A204.1 (cell line): ENCODE measurements at regions not wholly inside any gene's neighbourhood (a gene's known extent, or its start where the extent isn't known, plus 50 kb on each side); places are given as distances from the start of the nearest gene placed in this dataset.
"Not testable (repeated sequence)": the region's sequence is repeated elsewhere in the genome, so short reads cannot be mapped to it uniquely, and the experiment has no call there.

ENCODE experiments used
- FAIRE-seq: peaks from 2 replicates; lab custom pipeline; 2012; peaks lifted over from hg19 to GRCh38; lab: Jason Lieb, UNC

GRCh38 chr6:144928847-144929246 is 643.7 kb downstream of the UTRN start:
- no peak for FAIRE-seq

GRCh38 chr6:144929262-144929661 is 644.1 kb downstream of the UTRN start:
- no peak for FAIRE-seq

GRCh38 chr6:144931172-144932035 is 646.3 kb downstream of the UTRN start:
- no peak for FAIRE-seq

GRCh38 chr6:144932621-144933020 is 647.5 kb downstream of the UTRN start:
- no peak for FAIRE-seq

- FAIRE-seq = no peak
Measured at GRCh38 chr6:144935181-144935580, 650.0 kb downstream of the UTRN start.

GRCh38 chr6:144935661-144936060 is 650.5 kb downstream of the UTRN start:
- no peak for FAIRE-seq

- FAIRE-seq = no peak
Measured at GRCh38 chr6:144936764-144937163, 651.6 kb downstream of the UTRN start.

GRCh38 chr6:144939921-144940320 is 654.8 kb downstream of the UTRN start:
- no peak for FAIRE-seq

- FAIRE-seq = no peak
Measured at GRCh38 chr6:144944106-144944505, 659.0 kb downstream of the UTRN start.

GRCh38 chr6:144947398-144947976 is 662.4 kb downstream of the UTRN start:
- no peak for FAIRE-seq

- FAIRE-seq = no peak
Measured at GRCh38 chr6:144951730-144952437, 666.7 kb downstream of the UTRN start.

- no peak for FAIRE-seq
Measured at GRCh38 chr6:144952456-144953240, 667.5 kb downstream of the UTRN start.

- no peak for FAIRE-seq
Measured at GRCh38 chr6:144953552-144954240, 668.6 kb downstream of the UTRN start.

- FAIRE-seq = no peak
Measured at GRCh38 chr6:144954241-144954556, 669.1 kb downstream of the UTRN start.

GRCh38 chr6:144955392-144955791 is 670.3 kb downstream of the UTRN start:
- FAIRE-seq = no peak

GRCh38 chr6:144955859-144956258 is 670.7 kb downstream of the UTRN start:
- no peak for FAIRE-seq

- not testable (repeated sequence) for FAIRE-seq
Measured at GRCh38 chr6:144956697-144957096, 671.6 kb downstream of the UTRN start.

GRCh38 chr6:144957236-144957937 is 672.3 kb downstream of the UTRN start:
- FAIRE-seq = no peak

- FAIRE-seq = no peak
Measured at GRCh38 chr6:144969154-144969553, 684.0 kb downstream of the UTRN start.

GRCh38 chr6:144969602-144970272 is 684.6 kb downstream of the UTRN start:
- FAIRE-seq = no peak
